ENCODE measurements at regions not wholly inside any gene's neighbourhood (a gene's known extent, or its start where the extent isn't known, plus 50 kb on each side); places are given as distances from the start of the nearest gene placed in this dataset.

- CTCF ChIA-PET, result no interaction called here
- no peaks in the 10 kb centered on the region for H3K36me3 ChIP-seq (ENCODE audit: control insufficient read depth, insufficient read depth, low read length)
- Mint-ChIP-seq H3K4me3 (ENCODE audit: unreplicated experiment) (no peak overlapping the region), H3K27ac (ENCODE audit: unreplicated experiment) (peak overlapping the region; percentile 20), H3K9me3 (ENCODE audit: unreplicated experiment) (no peaks in the 10 kb centered on the region), H3K27me3 (ENCODE audit: insufficient read depth, unreplicated experiment) (no peaks in the 10 kb centered on the region), H3K4me1 (ENCODE audit: low read depth, unreplicated experiment) (peaks cover 20% of the 10 kb centered on the region), H3K36me3 (ENCODE audit: insufficient read depth, unreplicated experiment) (no peaks in the 10 kb centered on the region)
- peaks cover 26% of the 10 kb centered on the region for H3K4me1 ChIP-seq
- DNase-seq, result no peak
- no peak for TF ChIP-seq CTCF (IDR thresholded peaks at IDR 0.05; ENCODE audit: insufficient read depth in 1 of 2, low read depth in 1 of 2, low read length in 1 of 2, severe bottlenecking in 1 of 2, unreplicated experiment in 1 of 2)
- H3K27me3 ChIP-seq (replicated peaks; ENCODE audit: control insufficient read depth, insufficient read depth, low read length), result no peaks in the 10 kb centered on the region
- BruUV-seq (replicated peaks), result no TSS peak
- intact Hi-C loops (cut with micrococcal nuclease; ENCODE audit: unreplicated experiment), result loop anchor here (10.0 kb wide), 1 partner anchor 100 kb away; no protein-coding TSS in a partner anchor
- H3K9me3 ChIP-seq, result no peaks in the 10 kb centered on the region; the same call in 1 of the 2 replicates
- H3K4me3 ChIP-seq (ENCODE audit: low read depth, low read length), result no peak overlapping the region
- POLR2A ChIA-PET, result no interaction called here
Measured at GRCh38 chr18:1394426-1394825, 489.8 kb downstream of the ADCYAP1 start.

- no peaks in the 10 kb centered on the region for H3K36me3 ChIP-seq (ENCODE audit: control insufficient read depth, insufficient read depth, low read length)
- no peak for DNase-seq
- no peaks in the 10 kb centered on the region; the same call in 1 of the 2 replicates for H3K9me3 ChIP-seq
- H3K4me3 ChIP-seq (ENCODE audit: low read depth, low read length), result no peak overlapping the region
- ChIA-PET POLR2A (no interaction called here), CTCF (no interaction called here)
- peaks cover 20% of the 10 kb centered on the region for H3K4me1 Mint-ChIP-seq (ENCODE audit: low read depth, unreplicated experiment)
- no peaks in the 10 kb centered on the region for H3K36me3 Mint-ChIP-seq (ENCODE audit: insufficient read depth, unreplicated experiment)
- no TSS peak for BruUV-seq (replicated peaks)
- no peaks in the 10 kb centered on the region for H3K27me3 ChIP-seq (replicated peaks; ENCODE audit: control insufficient read depth, insufficient read depth, low read length)
- peaks cover 26% of the 10 kb centered on the region for H3K4me1 ChIP-seq
- H3K4me3 Mint-ChIP-seq (ENCODE audit: unreplicated experiment), result no peak overlapping the region
- TF ChIP-seq CTCF (IDR thresholded peaks at IDR 0.05; ENCODE audit: insufficient read depth in 1 of 2, low read depth in 1 of 2, low read length in 1 of 2, severe bottlenecking in 1 of 2, unreplicated experiment in 1 of 2), result no peak
- peak overlapping the region; percentile 20 for H3K27ac Mint-ChIP-seq (ENCODE audit: unreplicated experiment)
- H3K27me3 Mint-ChIP-seq (ENCODE audit: insufficient read depth, unreplicated experiment), result no peaks in the 10 kb centered on the region
- intact Hi-C loops (cut with micrococcal nuclease; ENCODE audit: unreplicated experiment), result loop anchor here (10.0 kb wide), 1 partner anchor 100 kb away; no protein-coding TSS in a partner anchor
- H3K9me3 Mint-ChIP-seq (ENCODE audit: unreplicated experiment), result no peaks in the 10 kb centered on the region
Measured at GRCh38 chr18:1394966-1395365, 490.3 kb downstream of the ADCYAP1 start.

- Histone ChIP-seq H3K9me3 (no peaks in the 10 kb centered on the region), H3K36me3 (ENCODE audit: control insufficient read depth, insufficient read depth, low read length) (no peaks in the 10 kb centered on the region), H3K4me3 (ENCODE audit: low read depth, low read length) (no peak overlapping the region), H3K4me1 (no peaks in the 10 kb centered on the region), H3K27me3 (replicated peaks; ENCODE audit: control insufficient read depth, insufficient read depth, low read length) (no peaks in the 10 kb centered on the region)
- no peak overlapping the region for H3K4me3 Mint-ChIP-seq (ENCODE audit: unreplicated experiment)
- no peaks in the 10 kb centered on the region for H3K4me1 Mint-ChIP-seq (ENCODE audit: low read depth, unreplicated experiment)
- CTCF ChIA-PET, result no interaction called here
- POLR2A ChIA-PET, result no interaction called here
- H3K27me3 Mint-ChIP-seq (ENCODE audit: insufficient read depth, unreplicated experiment), result peaks cover 6% of the 10 kb centered on the region
- no peak overlapping the region for H3K27ac Mint-ChIP-seq (ENCODE audit: unreplicated experiment)
- H3K36me3 Mint-ChIP-seq (ENCODE audit: insufficient read depth, unreplicated experiment), result no peaks in the 10 kb centered on the region
- no peak for TF ChIP-seq CTCF (IDR thresholded peaks at IDR 0.05; ENCODE audit: insufficient read depth in 1 of 2, low read depth in 1 of 2, low read length in 1 of 2, severe bottlenecking in 1 of 2, unreplicated experiment in 1 of 2)
- intact Hi-C loops (cut with micrococcal nuclease; ENCODE audit: unreplicated experiment), result no loop called here
- no peak for DNase-seq
- H3K9me3 Mint-ChIP-seq (ENCODE audit: unreplicated experiment), result no peaks in the 10 kb centered on the region
- BruUV-seq (replicated peaks), result no TSS peak
Measured at GRCh38 chr18:1408376-1408775, 503.7 kb downstream of the ADCYAP1 start.

Measured in Caco-2 (cell line).